Upper lobe of left lung (tissue), 6 donors: ENCODE measurements at regions not wholly inside any gene's neighbourhood (a gene's known extent, or its start where the extent isn't known, plus 50 kb on each side); places are given as distances from the start of the nearest gene placed in this dataset.

Experiments used
- ATAC-seq, 2 donors: fragments of 200-7000 bp; cut with Tn5 transposase; one replicate each; pipeline ENCODE4 v1.9.1; 2022; ENCODE audit warnings: mild to moderate bottlenecking in 2 of 2, moderate library complexity in 2 of 2; ENCODE audit not compliant: low FRiP score in 2 of 2
- DNase-seq, 2 donors: peaks; one replicate each; pipeline ENCODE4 v3.0.0-alpha.2; 2019 to 2020
- H3K27ac ChIP-seq, 4 donors: fragments of 200-600 bp; sonication (generic); one replicate each; pipeline ENCODE4 v1.5.1; 2016 to 2019
- H3K27me3 ChIP-seq, 4 donors: fragments of 200-600 bp; sonication (generic); one replicate each; pipeline ENCODE4 v1.5.1; 2017 to 2019
- H3K36me3 ChIP-seq, 4 donors: fragments of 200-600 bp; sonication (generic); one replicate each; pipeline ENCODE4 v1.5.1; 2016 to 2019
- H3K4me1 ChIP-seq, 4 donors: fragments of 200-600 bp; sonication (generic); one replicate each; pipeline ENCODE4 v1.5.1; 2018 to 2019
- H3K4me3 ChIP-seq, 4 donors: fragments of 200-600 bp; sonication (generic); one replicate each; pipeline ENCODE4 v1.5.1; 2017 to 2019; ENCODE audit warnings: mild to moderate bottlenecking in 2 of 4, moderate library complexity in 1 of 4
- H3K9me3 ChIP-seq, 4 donors: fragments of 200-600 bp; sonication (generic); one replicate each; pipeline ENCODE4 v1.5.1; 2018 to 2019
- EP300 ChIP-seq, 4 donors: sonication (generic); formaldehyde crosslinking; IDR thresholded peaks; one replicate each; pipeline ENCODE4 v1.5.1; 2017; ENCODE audit warnings: antibody characterized with exemption in 4 of 4, control low read depth in 2 of 4
- POLR2A ChIP-seq, 4 donors: fragments of 450-650 bp; IDR thresholded peaks; one replicate each; pipeline ENCODE4 v1.5.1; 2016 to 2017; ENCODE audit warnings: antibody characterized with exemption in 4 of 4, mild to moderate bottlenecking in 2 of 4
- POLR2AphosphoS5 ChIP-seq, 2 donors: sonication (generic); formaldehyde crosslinking; IDR thresholded peaks; one replicate each; pipeline ENCODE4 v1.5.1; 2017; ENCODE audit warnings: antibody characterized with exemption in 2 of 2
- WGBS, 2 donors: methylation state at CpG; one replicate each; pipeline ENCODE4 v1.1.5; 2017 to 2018; 5-methylcytosine and 5-hydroxymethylcytosine counted together
- TF ChIP-seq, protein P1 (sequence below), 6 experiments: fragments of 450-650 bp in 4 of 6; fragments of 200-600 bp in 2 of 6; sonication (generic) in 2 of 6; IDR thresholded peaks; one replicate each; pipeline ENCODE4 v1.5.1; 2016 to 2019; ENCODE audit warnings: antibody characterized with exemption in 6 of 6
- donor health status: DM: no; HTN: no; CAD: no; lungs with moderate emphysema.
- donor health status: DM: no; HTN: yes; CAD: no; lungs with severe emphysema.

DNA sequence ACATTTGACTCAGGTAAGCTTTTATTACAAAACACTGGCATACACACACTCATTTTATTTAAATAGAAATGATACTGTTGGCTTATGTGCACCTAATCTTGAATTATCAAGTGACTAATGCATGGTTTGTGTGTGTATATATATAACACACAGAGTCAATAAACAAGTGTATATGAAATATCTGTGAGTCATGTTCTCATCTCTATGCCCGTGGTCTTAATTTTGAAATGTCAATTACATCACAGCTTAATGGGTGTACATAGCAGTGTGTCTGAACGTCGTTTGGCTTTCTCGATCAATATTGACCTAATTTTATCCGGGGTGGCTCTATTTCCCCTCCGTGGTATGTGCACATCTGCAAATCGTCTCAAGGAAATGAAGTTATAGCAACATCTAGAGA is 104.0 kb upstream of the ZFP64 start:
- DNase-seq: no peak
- no peak for ATAC-seq
- Histone ChIP-seq H3K36me3 (no peaks in the 10 kb centered on the region), H3K4me3 (no peak overlapping the region), H3K9me3 (no peaks in the 10 kb centered on the region), H3K27me3 (no peaks in the 10 kb centered on the region), H3K27ac (no peak overlapping the region), H3K4me1 (no peaks in the 10 kb centered on the region)
- WGBS, 2 donors: 53 to 60% methylated on average over 7 of the region's 7 CpGs
- TF ChIP-seq, protein P1, sequence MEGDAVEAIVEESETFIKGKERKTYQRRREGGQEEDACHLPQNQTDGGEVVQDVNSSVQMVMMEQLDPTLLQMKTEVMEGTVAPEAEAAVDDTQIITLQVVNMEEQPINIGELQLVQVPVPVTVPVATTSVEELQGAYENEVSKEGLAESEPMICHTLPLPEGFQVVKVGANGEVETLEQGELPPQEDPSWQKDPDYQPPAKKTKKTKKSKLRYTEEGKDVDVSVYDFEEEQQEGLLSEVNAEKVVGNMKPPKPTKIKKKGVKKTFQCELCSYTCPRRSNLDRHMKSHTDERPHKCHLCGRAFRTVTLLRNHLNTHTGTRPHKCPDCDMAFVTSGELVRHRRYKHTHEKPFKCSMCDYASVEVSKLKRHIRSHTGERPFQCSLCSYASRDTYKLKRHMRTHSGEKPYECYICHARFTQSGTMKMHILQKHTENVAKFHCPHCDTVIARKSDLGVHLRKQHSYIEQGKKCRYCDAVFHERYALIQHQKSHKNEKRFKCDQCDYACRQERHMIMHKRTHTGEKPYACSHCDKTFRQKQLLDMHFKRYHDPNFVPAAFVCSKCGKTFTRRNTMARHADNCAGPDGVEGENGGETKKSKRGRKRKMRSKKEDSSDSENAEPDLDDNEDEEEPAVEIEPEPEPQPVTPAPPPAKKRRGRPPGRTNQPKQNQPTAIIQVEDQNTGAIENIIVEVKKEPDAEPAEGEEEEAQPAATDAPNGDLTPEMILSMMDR (IDR thresholded peaks at IDR 0.05): no peak
- TF ChIP-seq EP300 (IDR thresholded peaks at IDR 0.05): no peak
- TF ChIP-seq POLR2A (IDR thresholded peaks at IDR 0.05): no peak
- no peak for TF ChIP-seq POLR2AphosphoS5 (IDR thresholded peaks at IDR 0.05)

DNA sequence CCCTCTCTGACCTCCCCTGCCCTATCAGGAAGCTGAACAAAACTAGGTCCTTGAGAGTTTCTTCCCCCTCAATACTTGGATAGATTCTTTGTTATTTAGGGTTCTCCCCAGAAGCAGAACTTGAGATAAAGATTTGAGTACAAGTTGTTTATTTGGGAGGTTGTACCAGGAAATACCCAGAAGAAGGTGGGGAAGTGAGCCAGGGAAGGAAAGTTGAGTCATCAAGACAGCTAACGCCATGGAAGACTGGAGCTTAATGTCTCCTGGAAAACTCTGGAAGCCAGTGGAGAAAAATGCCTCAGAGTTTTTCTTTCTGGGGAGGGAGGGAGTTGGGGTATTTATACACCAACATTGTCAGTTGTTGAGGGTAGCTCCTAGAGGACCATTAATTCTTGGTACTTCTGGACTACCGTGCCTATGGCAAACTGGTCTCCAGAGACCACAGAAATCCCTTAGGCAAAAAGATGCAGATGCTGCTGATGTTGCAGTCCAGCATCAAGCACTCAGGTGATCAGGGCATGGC is 102.6 kb upstream of the ZFP64 start:
- Histone ChIP-seq H3K4me1 (no peaks in the 10 kb centered on the region), H3K27me3 (no peaks in the 10 kb centered on the region), H3K27ac (no peak overlapping the region), H3K4me3 (no peak overlapping the region), H3K9me3 (no peaks in the 10 kb centered on the region), H3K36me3 (no peaks in the 10 kb centered on the region)
- ATAC-seq (no peak), DNase-seq (no peak)
- 59 to 68% methylated on average over 2 of the region's 2 CpGs for WGBS, 2 donors
- TF ChIP-seq, protein P1 (IDR thresholded peaks at IDR 0.05): no peak
- TF ChIP-seq POLR2AphosphoS5 (IDR thresholded peaks at IDR 0.05) (no peak), POLR2A (IDR thresholded peaks at IDR 0.05) (no peak), EP300 (IDR thresholded peaks at IDR 0.05) (no peak)

DNA sequence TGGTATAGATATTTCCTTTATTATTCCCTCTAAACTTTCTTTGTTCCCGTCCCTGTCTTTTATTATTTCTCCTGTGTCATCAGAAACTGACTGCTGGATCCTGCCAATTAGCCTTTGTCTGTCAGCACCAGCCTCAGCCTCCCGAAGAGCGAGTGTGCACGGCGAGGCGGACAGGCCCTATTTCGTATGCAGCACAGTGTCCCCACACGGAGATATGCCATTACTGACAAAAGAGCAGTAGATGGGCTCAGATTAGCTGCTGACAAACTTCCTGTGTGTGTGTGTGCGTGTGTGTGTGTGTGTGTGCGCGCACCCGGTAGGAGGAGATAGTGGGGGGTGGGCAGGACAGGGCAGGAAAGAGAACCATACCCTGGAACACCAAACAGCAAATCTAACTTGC is 99.5 kb upstream of the ZFP64 start:
- TF ChIP-seq, protein P1 (IDR thresholded peaks at IDR 0.05): no peak
- TF ChIP-seq EP300 (IDR thresholded peaks at IDR 0.05) (no peak), POLR2AphosphoS5 (IDR thresholded peaks at IDR 0.05) (no peak), POLR2A (IDR thresholded peaks at IDR 0.05) (no peak)
- DNase-seq (peak in 1 of 2 donors; percentile 13), ATAC-seq (no peak)
- 70 to 72% methylated on average over 12 of the region's 12 CpGs for WGBS, 2 donors
- H3K27me3 ChIP-seq: no peaks in the 10 kb centered on the region
- no peaks in the 10 kb centered on the region for H3K36me3 ChIP-seq
- no peaks in the 10 kb centered on the region for H3K9me3 ChIP-seq
- H3K4me1 ChIP-seq: no peaks in the 10 kb centered on the region
- H3K4me3 ChIP-seq: no peak overlapping the region
- no peak overlapping the region for H3K27ac ChIP-seq

DNA sequence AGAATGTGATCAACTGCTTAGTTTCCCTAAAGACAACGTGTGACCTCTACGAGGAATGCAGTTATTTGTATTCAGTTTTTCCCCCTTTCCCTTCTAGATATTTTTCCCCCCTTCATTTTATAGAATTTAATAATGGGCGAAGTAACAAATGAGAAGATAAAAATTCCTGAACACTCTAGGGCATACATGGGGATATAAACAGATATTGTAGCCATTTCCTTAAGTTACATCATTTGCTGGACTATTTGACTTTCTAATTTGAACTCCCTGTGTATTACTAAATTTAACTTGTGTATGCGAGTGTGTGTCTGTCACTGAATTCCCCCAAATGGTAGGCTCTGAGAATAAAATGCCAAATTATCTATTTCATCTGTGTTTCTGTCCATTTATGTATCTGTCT is 99.0 kb upstream of the ZFP64 start:
- H3K36me3 ChIP-seq: no peaks in the 10 kb centered on the region
- H3K27me3 ChIP-seq: no peaks in the 10 kb centered on the region
- no peak overlapping the region for H3K4me3 ChIP-seq
- ATAC-seq: no peak
- H3K4me1 ChIP-seq: no peaks in the 10 kb centered on the region
- no peak for DNase-seq
- no peak overlapping the region for H3K27ac ChIP-seq
- no peaks in the 10 kb centered on the region for H3K9me3 ChIP-seq
- WGBS, 2 donors: 54 to 61% methylated on average over 4 of the region's 4 CpGs
- TF ChIP-seq EP300 (IDR thresholded peaks at IDR 0.05): no peak
- TF ChIP-seq POLR2AphosphoS5 (IDR thresholded peaks at IDR 0.05): no peak
- TF ChIP-seq POLR2A (IDR thresholded peaks at IDR 0.05): no peak
- TF ChIP-seq, protein P1 (IDR thresholded peaks at IDR 0.05): no peak

DNA sequence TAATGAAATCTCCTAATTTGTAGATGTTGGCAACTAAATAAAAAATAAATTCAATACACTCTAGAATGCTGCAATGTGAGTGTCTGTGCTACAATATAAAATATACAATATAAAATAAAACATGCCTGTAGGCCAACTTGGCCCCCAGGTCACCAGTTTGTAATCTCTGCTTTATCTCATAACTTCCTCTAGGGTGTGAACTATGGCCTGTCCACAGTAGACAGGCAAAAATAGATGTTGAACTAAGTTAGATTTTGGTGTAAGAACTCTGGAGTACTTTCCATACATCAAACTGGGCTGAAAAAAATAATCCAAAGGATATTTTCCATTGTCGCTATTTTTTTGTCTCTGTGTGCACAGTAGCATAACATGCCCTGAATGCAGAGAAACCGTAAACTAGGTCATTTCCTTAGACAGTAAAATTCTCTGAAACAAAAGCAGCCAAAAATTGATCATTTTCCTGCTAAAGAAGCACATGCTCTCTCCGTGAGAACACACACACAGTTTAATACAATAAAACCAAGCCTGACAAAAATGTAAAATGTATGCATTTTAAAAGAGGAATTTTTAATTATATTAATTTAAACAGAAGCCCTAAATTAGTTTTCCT is 98.5 kb upstream of the ZFP64 start:
- DNase-seq (no peak), ATAC-seq (no peak)
- TF ChIP-seq POLR2AphosphoS5 (IDR thresholded peaks at IDR 0.05) (no peak), POLR2A (IDR thresholded peaks at IDR 0.05) (no peak), EP300 (IDR thresholded peaks at IDR 0.05) (no peak)
- TF ChIP-seq, protein P1 (IDR thresholded peaks at IDR 0.05): no peak
- WGBS, 2 donors: 70 to 85% methylated on average over 3 of the region's 3 CpGs
- Histone ChIP-seq H3K36me3 (no peaks in the 10 kb centered on the region), H3K9me3 (no peaks in the 10 kb centered on the region), H3K27ac (no peak overlapping the region), H3K4me1 (no peaks in the 10 kb centered on the region), H3K4me3 (no peak overlapping the region), H3K27me3 (no peaks in the 10 kb centered on the region)
